GM23248 (cell line): ENCODE measurements at regions not wholly inside any gene's neighbourhood (a gene's known extent, or its start where the extent isn't known, plus 50 kb on each side); places are given as distances from the start of the nearest gene placed in this dataset.
A peak's percentile ranks its signal among the peaks of the same experiment; 100 is the strongest.

ENCODE experiments used
- DNase-seq: peaks from one replicate; pipeline ENCODE4 v3.0.0-alpha.2; 2015
- H2AFZ ChIP-seq: fragments of 200-600 bp; sonication (generic); 2 replicates; pipeline ENCODE4 v1.6.1; 2016; ENCODE audit warnings: antibody characterized with exemption
- H3F3A ChIP-seq: fragments of 200-600 bp; sonication (generic); 2 replicates; pipeline ENCODE4 v1.6.1; 2016; ENCODE audit warnings: mild to moderate bottlenecking, antibody characterized with exemption, mixed run types; ENCODE audit not compliant: insufficient read depth
- H3K27ac ChIP-seq: fragments of 200-600 bp; sonication (generic); 2 replicates; pipeline ENCODE4 v1.5.1; 2016; ENCODE audit warnings: mild to moderate bottlenecking
- H3K27me3 ChIP-seq: fragments of 200-600 bp; sonication (generic); replicated peaks from 2 replicates; pipeline ENCODE4 v1.6.1; 2016; ENCODE audit warnings: mild to moderate bottlenecking; ENCODE audit not compliant: insufficient read depth
- H3K36me3 ChIP-seq: fragments of 200-600 bp; sonication (generic); 2 replicates; pipeline ENCODE4 v1.6.1; 2016; ENCODE audit warnings: low read depth, mild to moderate bottlenecking
- H3K4me1 ChIP-seq: fragments of 200-600 bp; sonication (generic); 2 replicates; pipeline ENCODE4 v1.6.1; 2016; ENCODE audit warnings: mild to moderate bottlenecking; ENCODE audit not compliant: insufficient read depth
- H3K4me2 ChIP-seq: fragments of 200-600 bp; sonication (generic); one replicate; pipeline ENCODE4 v1.6.1; 2016; ENCODE audit warnings: mild to moderate bottlenecking; ENCODE audit not compliant: unreplicated experiment
- H3K4me3 ChIP-seq: fragments of 200-600 bp; sonication (generic); 2 replicates; pipeline ENCODE4 v1.5.1; 2016; ENCODE audit warnings: mild to moderate bottlenecking
- H3K79me2 ChIP-seq: fragments of 200-600 bp; sonication (generic); 2 replicates; pipeline ENCODE4 v1.6.1; 2016; ENCODE audit warnings: mild to moderate bottlenecking; ENCODE audit not compliant: insufficient read depth
- H3K9ac ChIP-seq: fragments of 200-600 bp; sonication (generic); 2 replicates; pipeline ENCODE4 v1.6.1; 2016; ENCODE audit warnings: mild to moderate bottlenecking
- H3K9me2 ChIP-seq: fragments of 200-600 bp; sonication (generic); 2 replicates; pipeline ENCODE4 v1.6.1; 2016; ENCODE audit warnings: mixed run types, mild to moderate bottlenecking, moderate library complexity; ENCODE audit not compliant: insufficient read depth
- H3K9me3 ChIP-seq: fragments of 200-600 bp; sonication (generic); one replicate; pipeline ENCODE4 v1.6.1; 2017; ENCODE audit warnings: low read depth
- H4K20me1 ChIP-seq: fragments of 200-600 bp; sonication (generic); 2 replicates; pipeline ENCODE4 v1.6.0; 2016; ENCODE audit not compliant: insufficient read depth
- EZH2 ChIP-seq: fragments of 200-600 bp; sonication (generic); IDR thresholded peaks from 2 replicates; pipeline ENCODE4 v1.6.1; 2018; ENCODE audit warnings: antibody characterized with exemption, mild to moderate bottlenecking; ENCODE audit not compliant: insufficient read depth, poor library complexity, severe bottlenecking
- EZH2phosphoT487 ChIP-seq: fragments of 200-600 bp; sonication (generic); IDR thresholded peaks from 2 replicates; pipeline ENCODE4 v1.6.1; 2018; ENCODE audit warnings: antibody characterized with exemption, moderate library complexity, mild to moderate bottlenecking, low read depth; ENCODE audit not compliant: insufficient read depth
- WGBS, 2 experiments: methylation state at CpG; one replicate each; pipeline ENCODE4 v1.1.6; 2015 to 2017; ENCODE audit warnings: low lambda C conversion rate in 2 of 2, low coverage in 1 of 2; ENCODE audit errors: missing lambda C conversion rate in 2 of 2; 5-methylcytosine and 5-hydroxymethylcytosine counted together
- in situ Hi-C: fragments of 300-500 bp; cut with MboI; formaldehyde crosslinking; loops from 2 replicates; pipeline ENCODE4 v1.15.0; 2020

DNA sequence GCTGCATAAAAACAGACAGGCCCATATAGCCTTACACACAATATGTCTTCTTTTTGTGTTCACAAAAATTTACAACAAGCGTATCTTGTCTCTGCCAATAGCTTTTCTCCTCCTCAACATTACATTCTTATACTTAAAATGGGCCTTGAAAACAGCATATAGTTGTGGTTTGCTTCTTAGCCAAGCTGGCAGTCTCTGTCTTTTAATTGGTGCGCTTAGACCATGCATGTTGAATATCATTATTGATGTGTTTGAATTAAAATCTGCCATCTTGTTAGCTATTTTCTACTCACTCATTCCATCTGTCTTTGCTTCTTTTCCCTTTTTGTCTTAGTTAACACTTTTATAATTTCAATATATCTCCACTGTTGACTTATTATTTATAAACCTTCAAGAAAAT is 76.4 kb downstream of the ING1 start:
- no peak overlapping the region for H3K9ac ChIP-seq
- H3K4me1 ChIP-seq, result no peaks in the 10 kb centered on the region
- WGBS, 2 experiments, result 77 to 81% methylated on average over 2 of the region's 2 CpGs
- no peak overlapping the region for H3K4me3 ChIP-seq
- no peaks in the 10 kb centered on the region for H3K36me3 ChIP-seq
- H3K9me3 ChIP-seq, result no peaks in the 10 kb centered on the region
- no peaks in the 10 kb centered on the region for H3F3A ChIP-seq
- H4K20me1 ChIP-seq, result no peaks in the 10 kb centered on the region
- H3K9me2 ChIP-seq, result no peaks in the 10 kb centered on the region
- H2AFZ ChIP-seq, result no peak overlapping the region
- no peak overlapping the region for H3K27ac ChIP-seq
- peaks cover 8% of the 10 kb centered on the region; the same call in 1 of the 2 replicates for H3K27me3 ChIP-seq
- in situ Hi-C loops, result no loop called here
- no peak for DNase-seq
- TF ChIP-seq EZH2phosphoT487 (no peak), EZH2 (no peak)
- H3K79me2 ChIP-seq, result no peaks in the 10 kb centered on the region
- H3K4me2 ChIP-seq, result no peak overlapping the region

DNA sequence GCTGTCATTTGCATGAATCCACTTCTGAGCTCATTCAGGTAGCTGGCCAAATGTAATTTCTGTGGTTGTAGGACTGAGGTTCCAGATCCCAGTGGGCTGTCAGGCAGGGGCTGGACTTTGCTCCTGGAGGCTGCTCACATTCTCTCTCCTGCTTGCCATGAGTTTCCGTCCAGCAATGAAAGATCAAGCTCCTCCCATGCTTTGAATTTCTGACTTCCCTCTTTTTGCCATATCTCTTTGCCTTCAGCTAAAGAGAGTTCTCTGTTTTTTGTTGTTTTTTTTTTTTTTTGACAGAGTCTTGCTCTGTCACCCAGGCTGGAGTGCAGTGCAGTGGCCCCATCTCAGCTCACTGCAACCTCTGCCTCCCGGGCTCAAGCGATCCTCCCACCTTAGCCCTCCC is 76.9 kb downstream of the ING1 start:
- Histone ChIP-seq H3K4me1 (no peaks in the 10 kb centered on the region), H3K4me2 (no peak overlapping the region), H3K36me3 (no peaks in the 10 kb centered on the region), H3K27me3 (peaks cover 8% of the 10 kb centered on the region; the same call in 1 of the 2 replicates), H3K9ac (no peak overlapping the region), H3K9me2 (no peaks in the 10 kb centered on the region), H4K20me1 (no peaks in the 10 kb centered on the region), H3K27ac (no peak overlapping the region), H3F3A (no peaks in the 10 kb centered on the region), H3K79me2 (no peaks in the 10 kb centered on the region), H3K9me3 (no peaks in the 10 kb centered on the region), H3K4me3 (no peak overlapping the region), H2AFZ (no peak overlapping the region)
- WGBS, 2 experiments, result 80 to 86% methylated on average over 3 of the region's 3 CpGs
- DNase-seq, result no peak
- TF ChIP-seq EZH2phosphoT487, result no peak
- TF ChIP-seq EZH2, result no peak
- in situ Hi-C loops, result no loop called here

GRCh38 chr13:110794209-110794608 is 80.7 kb downstream of the ING1 start:
- no peaks in the 10 kb centered on the region for H3K9me2 ChIP-seq
- in situ Hi-C loops, result no loop called here

DNA sequence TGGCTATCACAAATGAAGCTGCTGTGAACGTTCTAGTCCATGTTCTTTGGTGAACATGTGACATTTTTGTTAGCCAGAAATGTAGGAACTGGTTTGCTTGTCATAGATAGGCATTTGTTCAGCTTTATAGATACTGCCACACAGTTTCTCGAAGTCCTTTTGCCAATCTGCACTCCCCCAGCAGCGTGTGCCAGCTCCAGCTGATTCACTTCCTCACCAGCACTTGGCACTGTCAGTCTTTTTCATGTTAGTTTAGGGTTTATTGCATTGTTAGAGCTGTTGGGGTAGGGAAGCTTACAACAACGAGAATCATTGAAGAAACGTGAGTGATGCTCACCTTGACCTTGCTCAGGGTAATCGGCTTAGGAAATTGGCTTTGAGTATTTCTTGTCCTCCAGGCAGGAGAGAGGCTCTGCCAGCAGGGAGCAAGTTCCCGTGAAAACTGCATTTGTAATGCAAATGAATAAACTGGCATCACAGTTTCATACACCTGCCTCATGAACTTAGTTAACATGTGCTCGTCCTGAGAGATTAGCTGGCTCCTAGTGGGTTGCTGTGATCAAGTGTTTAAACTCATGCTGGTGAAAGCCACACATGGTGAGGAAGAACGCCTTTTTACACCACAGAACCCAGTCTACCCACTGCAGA is 83.9 kb downstream of the ING1 start:
- peak; percentile 54 for DNase-seq
- no peaks in the 10 kb centered on the region for H4K20me1 ChIP-seq
- H3K4me2 ChIP-seq, result no peak overlapping the region
- H3K9me3 ChIP-seq, result no peaks in the 10 kb centered on the region
- no peaks in the 10 kb centered on the region; the same call in 1 of the 2 replicates for H3K27me3 ChIP-seq
- no peak overlapping the region for H2AFZ ChIP-seq
- in situ Hi-C loops, result no loop called here
- H3F3A ChIP-seq, result peaks cover 14% of the 10 kb centered on the region
- WGBS, 2 experiments, result 43 to 45% methylated on average over 9 of the region's 9 CpGs
- TF ChIP-seq EZH2phosphoT487 (no peak), EZH2 (no peak)
- H3K9ac ChIP-seq, result no peak overlapping the region
- H3K9me2 ChIP-seq, result no peaks in the 10 kb centered on the region
- H3K36me3 ChIP-seq, result no peaks in the 10 kb centered on the region
- H3K27ac ChIP-seq, result no peak overlapping the region
- H3K4me3 ChIP-seq, result no peak overlapping the region
- H3K79me2 ChIP-seq, result no peaks in the 10 kb centered on the region
- H3K4me1 ChIP-seq, result peaks cover 13% of the 10 kb centered on the region; the same call in 1 of the 2 replicates

More at GRCh38 chr13:110794209-110794608, 80.7 kb downstream of the ING1 start:
- no peak overlapping the region for H3K4me2 ChIP-seq
- WGBS, 2 experiments, result 41 to 46% methylated on average over 7 of the region's 7 CpGs
- H3K79me2 ChIP-seq, result no peaks in the 10 kb centered on the region
- H3K27me3 ChIP-seq, result no peaks in the 10 kb centered on the region; the same call in 1 of the 2 replicates
- H2AFZ ChIP-seq, result no peak overlapping the region
- no peak for DNase-seq
- H3K36me3 ChIP-seq, result no peaks in the 10 kb centered on the region
- peaks cover 9% of the 10 kb centered on the region; the same call in 1 of the 2 replicates for H3K4me1 ChIP-seq
- no peak overlapping the region for H3K4me3 ChIP-seq
- TF ChIP-seq EZH2 (no peak), EZH2phosphoT487 (no peak)
- peaks cover 2% of the 10 kb centered on the region for H3F3A ChIP-seq
- H3K9ac ChIP-seq, result no peak overlapping the region
- H3K9me3 ChIP-seq, result no peaks in the 10 kb centered on the region
- no peak overlapping the region for H3K27ac ChIP-seq
- H4K20me1 ChIP-seq, result no peaks in the 10 kb centered on the region
